ENCODE measurements at regions not wholly inside any gene's neighbourhood (a gene's known extent, or its start where the extent isn't known, plus 50 kb on each side); places are given as distances from the start of the nearest gene placed in this dataset.
"Not testable (repeated sequence)": the region's sequence is repeated elsewhere in the genome, so short reads cannot be mapped to it uniquely, and the experiment has no call there.

DNA sequence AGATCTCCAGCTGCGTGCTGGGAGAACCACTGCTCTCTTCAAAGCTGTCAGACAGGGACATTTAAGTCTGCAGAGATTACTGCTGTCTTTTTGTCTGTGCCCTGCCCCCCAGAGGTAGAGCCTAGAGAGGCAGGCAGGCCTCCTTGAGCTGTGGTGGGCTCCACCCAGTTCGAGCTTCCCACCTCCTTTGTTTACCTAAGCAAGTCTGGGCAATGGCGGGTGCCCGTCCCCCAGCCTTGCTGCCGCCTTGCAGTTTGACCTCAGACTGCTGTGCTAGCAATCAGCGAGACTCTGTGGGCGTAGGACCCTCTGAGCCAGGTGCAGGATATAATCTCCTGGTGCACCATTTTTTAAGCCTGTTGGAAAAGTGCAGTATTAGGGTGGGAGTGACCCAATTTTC lies 128.6 kb downstream of the ACTR3 start:
- CTCF ChIA-PET: interaction anchor here (0.7 kb wide), 1 partner anchor 12 kb away, joined by 3 read pairs; no protein-coding TSS in a partner anchor
- WGBS (ENCODE audit: missing lambda C conversion rate): 40% methylated on average over 6 of the region's 7 CpGs
- H3K27ac ChIP-seq; ATAC-seq; H3K4me2 ChIP-seq; H3K4me3 ChIP-seq; FAIRE-seq; H3K4me1 ChIP-seq; H3K9me3 ChIP-seq; POLR2A ChIA-PET; DNase-seq (ENCODE audit: low read depth in 1 of 2, low spot score in 1 of 2): not testable (repeated sequence)

DNA sequence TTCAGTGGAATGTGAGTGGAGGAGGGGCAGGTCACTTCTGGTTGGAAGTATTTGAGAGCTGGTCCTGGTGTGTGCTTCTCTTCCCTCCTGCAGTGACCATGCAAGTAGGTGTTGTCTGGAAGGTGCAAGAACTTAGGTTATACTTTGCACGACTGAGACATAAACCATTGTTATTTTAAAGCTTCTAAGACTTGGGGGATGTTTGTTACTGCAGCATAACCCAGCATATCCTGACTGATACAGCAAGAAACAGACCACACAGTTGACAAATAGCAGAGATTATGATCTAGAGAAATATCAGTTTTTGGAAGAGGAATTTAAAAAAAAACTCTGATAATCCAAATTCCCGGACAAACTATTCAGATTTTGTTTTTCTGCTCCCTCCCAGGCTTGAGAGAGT lies 130.8 kb downstream of the ACTR3 start:
- CTCF ChIA-PET: no interaction called here
- 3% methylated on average over 2 of the region's 2 CpGs for WGBS (ENCODE audit: missing lambda C conversion rate)

DNA sequence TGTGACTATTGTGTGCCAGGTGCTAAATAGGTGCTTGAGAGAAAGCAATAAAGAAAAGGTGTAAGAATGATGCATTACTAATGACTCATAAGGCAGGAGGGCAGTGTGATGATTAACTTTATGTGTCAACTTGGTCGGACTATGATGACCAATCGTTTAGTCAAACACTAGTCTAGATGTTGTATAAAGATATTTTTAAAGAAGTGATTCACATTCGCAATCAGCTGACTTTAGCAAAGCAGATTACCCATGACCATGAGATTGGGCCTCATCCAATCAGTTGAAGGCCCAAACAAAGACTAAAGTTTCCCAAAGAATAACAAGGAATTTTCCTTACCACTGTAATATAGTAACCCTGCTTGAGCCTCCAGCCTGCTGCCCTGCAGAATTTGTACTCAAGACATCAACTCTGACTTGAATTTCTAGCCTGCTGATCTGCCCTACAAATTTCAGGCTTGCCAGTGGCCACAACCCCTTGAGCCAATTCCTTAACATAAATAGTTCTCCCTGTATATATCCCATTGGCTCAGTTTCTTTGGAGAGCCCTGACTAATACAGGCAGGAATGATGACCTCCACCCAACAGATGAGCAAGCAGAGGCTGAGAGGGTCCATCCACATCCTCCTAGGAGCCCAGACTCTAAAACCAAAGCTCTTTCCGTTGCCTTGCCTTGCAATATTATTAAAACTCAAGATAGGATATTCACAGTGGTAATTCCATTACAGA lies 132.6 kb downstream of the ACTR3 start:
- no peak for FAIRE-seq

More for the DNA sequence above, 130.8 kb downstream of the ACTR3 start:
- DNase-seq (ENCODE audit: low read depth in 1 of 2, low spot score in 1 of 2) (no peak), ATAC-seq (no peak), FAIRE-seq (no peak)
- TF ChIP-seq GATA3 (IDR thresholded peaks at IDR 0.05; ENCODE audit: borderline replicate concordance): no peak
- TF ChIP-seq FOSL2 (IDR thresholded peaks at IDR 0.05): no peak
- no peak for TF ChIP-seq FOSL2 (CRISPR knock-in tag; IDR thresholded peaks at IDR 0.05)
- TF ChIP-seq POLR2AphosphoS2 (conservative IDR thresholded peaks at IDR 0.05; ENCODE audit: low read length): no peak
- TF ChIP-seq JUN (IDR thresholded peaks at IDR 0.05): no peak
- no peak for TF ChIP-seq NPAS2 (CRISPR knock-in tag; IDR thresholded peaks at IDR 0.05; ENCODE audit: borderline replicate concordance)
- TF ChIP-seq MAFK (IDR thresholded peaks at IDR 0.05; ENCODE audit: partially characterized antibody): no peak
- TF ChIP-seq POLR2A (IDR thresholded peaks at IDR 0.05; ENCODE audit: low read length): no peak
- no peak for TF ChIP-seq SMC3 (IDR thresholded peaks at IDR 0.05)
- no peak for TF ChIP-seq HOXA7 (CRISPR knock-in tag; IDR thresholded peaks at IDR 0.05)
- TF ChIP-seq, protein P1, sequence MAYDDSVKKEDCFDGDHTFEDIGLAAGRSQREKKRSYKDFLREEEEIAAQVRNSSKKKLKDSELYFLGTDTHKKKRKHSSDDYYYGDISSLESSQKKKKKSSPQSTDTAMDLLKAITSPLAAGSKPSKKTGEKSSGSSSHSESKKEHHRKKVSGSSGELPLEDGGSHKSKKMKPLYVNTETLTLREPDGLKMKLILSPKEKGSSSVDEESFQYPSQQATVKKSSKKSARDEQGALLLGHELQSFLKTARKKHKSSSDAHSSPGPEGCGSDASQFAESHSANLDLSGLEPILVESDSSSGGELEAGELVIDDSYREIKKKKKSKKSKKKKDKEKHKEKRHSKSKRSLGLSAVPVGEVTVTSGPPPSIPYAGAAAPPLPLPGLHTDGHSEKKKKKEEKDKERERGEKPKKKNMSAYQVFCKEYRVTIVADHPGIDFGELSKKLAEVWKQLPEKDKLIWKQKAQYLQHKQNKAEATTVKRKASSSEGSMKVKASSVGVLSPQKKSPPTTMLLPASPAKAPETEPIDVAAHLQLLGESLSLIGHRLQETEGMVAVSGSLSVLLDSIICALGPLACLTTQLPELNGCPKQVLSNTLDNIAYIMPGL (CRISPR knock-in tag; IDR thresholded peaks at IDR 0.05; ENCODE audit: borderline replicate concordance): no peak
- H3K4me2 ChIP-seq: no peak overlapping the region
- peaks cover 8% of the 10 kb centered on the region; the same call in 2 of the 3 replicates for H3K9me3 ChIP-seq
- no peaks in the 10 kb centered on the region for H3K4me1 ChIP-seq
- H3K27ac ChIP-seq: no peak overlapping the region
- H3K4me3 ChIP-seq: no peak overlapping the region
- POLR2A ChIA-PET: no interaction called here

DNA sequence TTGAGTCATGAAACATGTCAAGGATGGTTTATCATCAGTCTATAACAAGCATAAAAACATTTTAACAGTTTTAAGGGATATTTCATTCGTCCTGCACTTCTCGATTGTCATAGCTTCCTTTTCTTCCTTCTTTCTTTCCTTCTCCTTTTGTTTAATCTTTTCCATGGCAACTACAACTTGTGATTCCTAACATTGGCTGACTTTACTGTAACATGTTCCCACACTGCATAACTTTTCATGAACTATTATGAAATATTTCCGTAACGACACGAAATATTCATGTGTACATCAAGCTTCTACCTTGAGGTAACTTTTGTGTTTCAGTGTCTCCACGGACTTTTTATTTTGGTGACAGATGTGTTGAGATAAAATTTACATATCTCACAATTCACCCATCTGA lies 134.4 kb downstream of the ACTR3 start:
- TF ChIP-seq MAFK (IDR thresholded peaks at IDR 0.05; ENCODE audit: partially characterized antibody) (no peak), FOSL2 (IDR thresholded peaks at IDR 0.05) (no peak), FOSL2 (CRISPR knock-in tag; IDR thresholded peaks at IDR 0.05) (no peak), NFE2L2 (conservative IDR thresholded peaks at IDR 0.05; ENCODE audit: low read length) (no peak), ZSCAN20 (CRISPR knock-in tag; IDR thresholded peaks at IDR 0.05) (no peak), POLR2AphosphoS2 (conservative IDR thresholded peaks at IDR 0.05; ENCODE audit: low read length) (no peak), ZNF302 (CRISPR knock-in tag; IDR thresholded peaks at IDR 0.05) (no peak), MYC (IDR thresholded peaks at IDR 0.05; ENCODE audit: borderline replicate concordance, low read length) (no peak)
- TF ChIP-seq, protein P2, sequence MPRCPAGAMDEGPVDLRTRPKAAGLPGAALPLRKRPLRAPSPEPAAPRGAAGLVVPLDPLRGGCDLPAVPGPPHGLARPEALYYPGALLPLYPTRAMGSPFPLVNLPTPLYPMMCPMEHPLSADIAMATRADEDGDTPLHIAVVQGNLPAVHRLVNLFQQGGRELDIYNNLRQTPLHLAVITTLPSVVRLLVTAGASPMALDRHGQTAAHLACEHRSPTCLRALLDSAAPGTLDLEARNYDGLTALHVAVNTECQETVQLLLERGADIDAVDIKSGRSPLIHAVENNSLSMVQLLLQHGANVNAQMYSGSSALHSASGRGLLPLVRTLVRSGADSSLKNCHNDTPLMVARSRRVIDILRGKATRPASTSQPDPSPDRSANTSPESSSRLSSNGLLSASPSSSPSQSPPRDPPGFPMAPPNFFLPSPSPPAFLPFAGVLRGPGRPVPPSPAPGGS (IDR thresholded peaks at IDR 0.05): no peak
- TF ChIP-seq, protein P3, sequence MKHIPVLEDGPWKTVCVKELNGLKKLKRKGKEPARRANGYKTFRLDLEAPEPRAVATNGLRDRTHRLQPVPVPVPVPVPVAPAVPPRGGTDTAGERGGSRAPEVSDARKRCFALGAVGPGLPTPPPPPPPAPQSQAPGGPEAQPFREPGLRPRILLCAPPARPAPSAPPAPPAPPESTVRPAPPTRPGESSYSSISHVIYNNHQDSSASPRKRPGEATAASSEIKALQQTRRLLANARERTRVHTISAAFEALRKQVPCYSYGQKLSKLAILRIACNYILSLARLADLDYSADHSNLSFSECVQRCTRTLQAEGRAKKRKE (CRISPR knock-in tag; IDR thresholded peaks at IDR 0.05; ENCODE audit: low read depth): no peak
- TF ChIP-seq, protein P4, sequence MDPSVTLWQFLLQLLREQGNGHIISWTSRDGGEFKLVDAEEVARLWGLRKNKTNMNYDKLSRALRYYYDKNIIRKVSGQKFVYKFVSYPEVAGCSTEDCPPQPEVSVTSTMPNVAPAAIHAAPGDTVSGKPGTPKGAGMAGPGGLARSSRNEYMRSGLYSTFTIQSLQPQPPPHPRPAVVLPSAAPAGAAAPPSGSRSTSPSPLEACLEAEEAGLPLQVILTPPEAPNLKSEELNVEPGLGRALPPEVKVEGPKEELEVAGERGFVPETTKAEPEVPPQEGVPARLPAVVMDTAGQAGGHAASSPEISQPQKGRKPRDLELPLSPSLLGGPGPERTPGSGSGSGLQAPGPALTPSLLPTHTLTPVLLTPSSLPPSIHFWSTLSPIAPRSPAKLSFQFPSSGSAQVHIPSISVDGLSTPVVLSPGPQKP (IDR thresholded peaks at IDR 0.05; ENCODE audit: low read depth, low read length): no peak
- WGBS (ENCODE audit: missing lambda C conversion rate): 11% methylated on average over 6 of the region's 6 CpGs
- ATAC-seq (no peak), FAIRE-seq (no peak), DNase-seq (ENCODE audit: low read depth in 1 of 2, low spot score in 1 of 2) (no peak)
- Histone ChIP-seq H3K4me1 (no peaks in the 10 kb centered on the region), H3K9me3 (peaks cover 8% of the 10 kb centered on the region; the same call in 2 of the 3 replicates), H3K4me3 (no peak overlapping the region), H3K27ac (no peak overlapping the region), H3K4me2 (no peak overlapping the region)
- CTCF ChIA-PET: no interaction called here
- POLR2A ChIA-PET: no interaction called here

More for the DNA sequence above, 132.6 kb downstream of the ACTR3 start:
- Histone ChIP-seq H3K4me3 (no peak overlapping the region), H3K4me2 (no peak overlapping the region), H3K9me3 (peaks cover 8% of the 10 kb centered on the region; the same call in 2 of the 3 replicates), H3K4me1 (no peaks in the 10 kb centered on the region), H3K27ac (no peak overlapping the region)
- DNase-seq (ENCODE audit: low read depth in 1 of 2, low spot score in 1 of 2) (peak in 1 of 2 experiments; percentile 43), ATAC-seq (peak; percentile 68 to 82)
- ChIA-PET POLR2A (no interaction called here), CTCF (no interaction called here)
- no peak for TF ChIP-seq CBX8 (IDR thresholded peaks at IDR 0.05)
- no peak for TF ChIP-seq RFX5 (IDR thresholded peaks at IDR 0.05)
- TF ChIP-seq JUNB (IDR thresholded peaks at IDR 0.05): peak; percentile 62
- TF ChIP-seq HEYL (CRISPR knock-in tag; IDR thresholded peaks at IDR 0.05): no peak
- peak; percentile 53; the same call in 1 of the 2 replicates for TF ChIP-seq FOSL2 (IDR thresholded peaks at IDR 0.05)
- TF ChIP-seq FOSL2 (CRISPR knock-in tag; IDR thresholded peaks at IDR 0.05): peak; percentile 78
- TF ChIP-seq, protein P3 (CRISPR knock-in tag; IDR thresholded peaks at IDR 0.05; ENCODE audit: low read depth): no peak
- no peak for TF ChIP-seq CEBPB (IDR thresholded peaks at IDR 0.05)
- no peak for TF ChIP-seq EHMT2 (IDR thresholded peaks at IDR 0.05; ENCODE audit: low read depth)
- WGBS (ENCODE audit: missing lambda C conversion rate): under 1% methylated on average over 4 of the region's 4 CpGs

Data from A549 (cell line).